Nephron (organoid): ENCODE measurements at regions not wholly inside any gene's neighbourhood (a gene's known extent, or its start where the extent isn't known, plus 50 kb on each side); places are given as distances from the start of the nearest gene placed in this dataset.
"Not testable (repeated sequence)": the region's sequence is repeated elsewhere in the genome, so short reads cannot be mapped to it uniquely, and the experiment has no call there.

ENCODE experiments used
- H3K27ac Mint-ChIP-seq, 3 experiments: 2 replicates each; pipeline ENCODE4 v1.8.0; 2020; ENCODE audit warnings: mixed read lengths in 3 of 3, mild to moderate bottlenecking in 2 of 3, moderate library complexity in 1 of 3
- H3K27me3 Mint-ChIP-seq: 2 replicates; pipeline ENCODE4 v1.8.0; 2021; ENCODE audit warnings: low read depth, mild to moderate bottlenecking, moderate library complexity, mixed read lengths
- H3K36me3 Mint-ChIP-seq: 2 replicates; pipeline ENCODE4 v1.8.0; 2020; ENCODE audit warnings: low read depth, mixed read lengths
- H3K4me1 Mint-ChIP-seq: 2 replicates; pipeline ENCODE4 v1.8.0; 2020; ENCODE audit warnings: mixed read lengths
- H3K4me3 Mint-ChIP-seq, 3 experiments: 2 replicates each; pipeline ENCODE4 v1.8.0; 2020; ENCODE audit warnings: mild to moderate bottlenecking in 3 of 3, mixed read lengths in 3 of 3, moderate library complexity in 2 of 3
- H3K9me3 Mint-ChIP-seq: 2 replicates; pipeline ENCODE4 v1.8.0; 2020; ENCODE audit warnings: mixed read lengths
- TF ChIP-seq, protein P1 (sequence below), 3 experiments: fragments of 200-600 bp; sonication (generic); IDR thresholded peaks; one replicate each; pipeline ENCODE4 v1.5.0; 2021; ENCODE audit warnings: antibody characterized with exemption in 3 of 3; ENCODE audit not compliant: unreplicated experiment in 3 of 3

DNA sequence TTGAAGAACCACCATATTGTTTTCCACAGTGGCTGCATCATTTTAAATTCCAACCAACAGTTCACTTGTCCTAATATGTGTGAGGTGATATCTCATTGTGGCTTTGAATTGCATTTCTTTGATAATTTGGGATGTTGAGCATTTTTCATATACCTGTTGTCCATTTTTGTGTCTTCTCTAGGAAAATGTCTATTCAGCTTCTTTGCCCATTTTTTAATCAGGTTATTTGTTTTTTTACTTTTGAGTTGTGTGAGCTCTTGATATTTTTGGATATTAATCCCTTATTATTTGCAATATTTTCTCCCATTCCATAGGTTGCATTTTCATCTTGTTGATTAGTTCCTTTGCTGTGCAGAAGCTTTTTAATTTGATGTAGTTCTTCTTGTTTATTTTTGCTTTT, 95.1 kb upstream of the CCDC71L start:
- H3K4me3 Mint-ChIP-seq, result no peak overlapping the region
- H3K36me3 Mint-ChIP-seq, result no peaks in the 10 kb centered on the region
- no peak overlapping the region for H3K27ac Mint-ChIP-seq
- H3K9me3 Mint-ChIP-seq, result no peaks in the 10 kb centered on the region
- TF ChIP-seq, protein P1, sequence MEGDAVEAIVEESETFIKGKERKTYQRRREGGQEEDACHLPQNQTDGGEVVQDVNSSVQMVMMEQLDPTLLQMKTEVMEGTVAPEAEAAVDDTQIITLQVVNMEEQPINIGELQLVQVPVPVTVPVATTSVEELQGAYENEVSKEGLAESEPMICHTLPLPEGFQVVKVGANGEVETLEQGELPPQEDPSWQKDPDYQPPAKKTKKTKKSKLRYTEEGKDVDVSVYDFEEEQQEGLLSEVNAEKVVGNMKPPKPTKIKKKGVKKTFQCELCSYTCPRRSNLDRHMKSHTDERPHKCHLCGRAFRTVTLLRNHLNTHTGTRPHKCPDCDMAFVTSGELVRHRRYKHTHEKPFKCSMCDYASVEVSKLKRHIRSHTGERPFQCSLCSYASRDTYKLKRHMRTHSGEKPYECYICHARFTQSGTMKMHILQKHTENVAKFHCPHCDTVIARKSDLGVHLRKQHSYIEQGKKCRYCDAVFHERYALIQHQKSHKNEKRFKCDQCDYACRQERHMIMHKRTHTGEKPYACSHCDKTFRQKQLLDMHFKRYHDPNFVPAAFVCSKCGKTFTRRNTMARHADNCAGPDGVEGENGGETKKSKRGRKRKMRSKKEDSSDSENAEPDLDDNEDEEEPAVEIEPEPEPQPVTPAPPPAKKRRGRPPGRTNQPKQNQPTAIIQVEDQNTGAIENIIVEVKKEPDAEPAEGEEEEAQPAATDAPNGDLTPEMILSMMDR (IDR thresholded peaks at IDR 0.05; ENCODE audit: unreplicated experiment in 3 of 3), result no peak
- H3K27me3 Mint-ChIP-seq, result no peaks in the 10 kb centered on the region
- peaks cover 10% of the 10 kb centered on the region for H3K4me1 Mint-ChIP-seq

DNA sequence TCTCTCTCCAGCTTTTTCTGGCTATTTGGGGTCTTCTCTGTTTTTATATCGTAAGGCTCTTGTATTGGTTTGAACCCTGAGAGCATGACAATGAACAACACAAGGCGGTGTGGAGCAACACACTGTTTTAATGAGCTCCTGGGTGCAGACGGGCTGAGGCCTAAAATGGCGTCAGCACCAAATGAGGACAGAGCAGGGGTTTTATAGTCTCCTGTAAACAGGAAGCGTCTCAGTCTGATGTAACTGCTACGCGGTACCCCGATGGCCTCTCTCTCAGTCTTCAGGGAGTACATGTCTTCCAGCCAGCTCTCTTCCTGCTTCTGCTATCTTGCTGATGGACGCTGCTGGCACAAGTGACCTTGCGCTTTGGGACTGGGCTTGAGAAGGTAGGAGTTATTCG, 95.9 kb upstream of the CCDC71L start:
- H3K9me3 Mint-ChIP-seq, result no peaks in the 10 kb centered on the region

DNA sequence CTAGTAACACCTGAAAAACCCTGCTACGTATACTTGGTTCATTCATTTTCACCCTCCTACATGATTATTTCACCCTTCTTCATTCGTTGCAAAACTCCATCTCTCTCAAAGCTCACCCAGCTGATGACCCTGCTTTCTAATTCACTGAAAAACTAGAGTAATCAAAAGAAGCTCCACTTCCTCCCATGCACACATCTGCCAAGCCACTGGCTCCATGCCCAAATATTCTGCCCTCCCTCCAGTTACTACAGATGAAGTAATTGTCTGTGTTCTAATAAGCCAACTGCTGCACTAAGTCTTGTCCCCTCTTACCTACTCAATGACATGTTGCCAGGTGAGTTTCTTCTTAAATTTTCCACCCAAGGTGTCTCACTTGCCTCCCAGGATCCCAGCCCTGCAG, 96.9 kb upstream of the CCDC71L start:
- no peaks in the 10 kb centered on the region for H3K36me3 Mint-ChIP-seq
- no peaks in the 10 kb centered on the region for H3K9me3 Mint-ChIP-seq
- no peak overlapping the region for H3K4me3 Mint-ChIP-seq
- peaks cover 10% of the 10 kb centered on the region for H3K4me1 Mint-ChIP-seq
- TF ChIP-seq, protein P1 (IDR thresholded peaks at IDR 0.05; ENCODE audit: unreplicated experiment in 3 of 3), result no peak
- H3K27me3 Mint-ChIP-seq, result no peaks in the 10 kb centered on the region
- H3K27ac Mint-ChIP-seq, result no peak overlapping the region

More for the DNA sequence above, 95.9 kb upstream of the CCDC71L start:
- peaks cover 10% of the 10 kb centered on the region for H3K4me1 Mint-ChIP-seq
- no peaks in the 10 kb centered on the region for H3K36me3 Mint-ChIP-seq
- TF ChIP-seq, protein P1 (IDR thresholded peaks at IDR 0.05; ENCODE audit: unreplicated experiment in 3 of 3), result no peak
- no peak overlapping the region for H3K4me3 Mint-ChIP-seq
- no peaks in the 10 kb centered on the region for H3K27me3 Mint-ChIP-seq
- H3K27ac Mint-ChIP-seq, result no peak overlapping the region

- not testable (repeated sequence) for H3K27ac Mint-ChIP-seq, H3K9me3 Mint-ChIP-seq, H3K4me1 Mint-ChIP-seq, H3K4me3 Mint-ChIP-seq, H3K36me3 Mint-ChIP-seq, H3K27me3 Mint-ChIP-seq
Observed at GRCh38 chr7:106762845-106763244, 101.9 kb upstream of the CCDC71L start.

GRCh38 chr7:106763717-106764116, 101.4 kb upstream of the PIK3CG start:
- H3K27ac Mint-ChIP-seq, result no peak overlapping the region
- no peaks in the 10 kb centered on the region for H3K27me3 Mint-ChIP-seq
- TF ChIP-seq, protein P1 (IDR thresholded peaks at IDR 0.05; ENCODE audit: unreplicated experiment in 3 of 3), result no peak
- H3K4me1 Mint-ChIP-seq, result peaks cover 4% of the 10 kb centered on the region
- H3K9me3 Mint-ChIP-seq, result no peaks in the 10 kb centered on the region
- H3K36me3 Mint-ChIP-seq, result no peaks in the 10 kb centered on the region
- H3K4me3 Mint-ChIP-seq, result no peak overlapping the region

DNA sequence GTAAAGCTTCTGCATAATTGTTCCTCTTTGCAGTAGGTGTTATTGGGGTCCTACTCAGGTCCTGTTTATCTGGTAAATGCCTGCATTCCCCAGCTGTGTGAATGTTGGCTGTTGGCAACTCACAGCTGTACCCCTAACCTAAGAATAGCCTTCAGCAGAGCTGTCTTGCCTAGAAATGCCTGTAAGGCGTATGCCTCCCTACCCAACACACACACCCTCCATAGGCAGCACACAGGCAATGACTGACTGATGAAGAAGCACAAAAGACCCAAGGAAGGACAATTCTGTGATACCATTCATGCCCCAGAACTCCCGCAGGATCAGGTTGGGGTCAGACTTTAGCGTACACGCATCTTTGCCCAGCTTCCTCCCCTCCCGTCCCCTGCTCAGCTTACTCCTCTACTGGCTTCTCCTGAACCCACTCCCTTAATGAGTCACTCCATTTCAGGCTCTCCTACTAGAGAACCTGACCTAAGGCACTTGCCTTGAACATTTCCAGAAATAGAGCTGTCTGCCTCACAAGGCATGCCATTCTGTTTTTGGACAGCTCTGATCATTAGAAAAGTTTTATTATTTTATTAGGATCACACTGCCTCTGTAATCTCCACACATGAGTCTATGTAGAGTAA, 99.2 kb upstream of the PIK3CG start:
- no peak overlapping the region for H3K4me3 Mint-ChIP-seq
- peaks cover 4% of the 10 kb centered on the region for H3K4me1 Mint-ChIP-seq
- no peaks in the 10 kb centered on the region for H3K27me3 Mint-ChIP-seq
- no peaks in the 10 kb centered on the region for H3K9me3 Mint-ChIP-seq
- H3K27ac Mint-ChIP-seq, result no peak overlapping the region
- H3K36me3 Mint-ChIP-seq, result no peaks in the 10 kb centered on the region
- TF ChIP-seq, protein P1 (IDR thresholded peaks at IDR 0.05; ENCODE audit: unreplicated experiment in 3 of 3), result no peak
